Osteocyte (in vitro differentiated cells): ENCODE measurements at regions not wholly inside any gene's neighbourhood (a gene's known extent, or its start where the extent isn't known, plus 50 kb on each side); places are given as distances from the start of the nearest gene placed in this dataset.

Experiments used
- DNase-seq: peaks from one replicate; pipeline ENCODE4 v3.0.0; 2021; ENCODE audit warnings: mixed read lengths; ENCODE audit not compliant: unreplicated experiment; ENCODE audit errors: extremely low spot score
- H3K27ac Mint-ChIP-seq: one replicate; pipeline ENCODE4 v1.8.0; 2021; ENCODE audit warnings: mild to moderate bottlenecking, mixed read lengths; ENCODE audit not compliant: unreplicated experiment
- H3K27me3 Mint-ChIP-seq: one replicate; pipeline ENCODE4 v1.8.0; 2021; ENCODE audit warnings: mixed read lengths; ENCODE audit not compliant: unreplicated experiment
- H3K36me3 Mint-ChIP-seq: one replicate; pipeline ENCODE4 v1.8.0; 2021; ENCODE audit warnings: mixed read lengths; ENCODE audit not compliant: unreplicated experiment
- H3K4me1 Mint-ChIP-seq: one replicate; pipeline ENCODE4 v1.8.0; 2021; ENCODE audit warnings: mixed read lengths; ENCODE audit not compliant: unreplicated experiment
- H3K4me3 Mint-ChIP-seq: one replicate; pipeline ENCODE4 v1.8.0; 2021; ENCODE audit warnings: mild to moderate bottlenecking, moderate library complexity, mixed read lengths; ENCODE audit not compliant: unreplicated experiment
- H3K9me3 Mint-ChIP-seq: one replicate; pipeline ENCODE4 v1.8.0; 2021; ENCODE audit warnings: mixed read lengths; ENCODE audit not compliant: unreplicated experiment
- CTCF ChIP-seq: fragments of 200-600 bp; sonication (generic); IDR thresholded peaks from 2 replicates; pipeline ENCODE4 v1.5.0; 2021; ENCODE audit warnings: antibody characterized with exemption, mild to moderate bottlenecking, moderate library complexity

GRCh38 chr10:119996944-119997343 lies 104.4 kb downstream of the SEC23IP start:
- no peak for TF ChIP-seq CTCF
- Mint-ChIP-seq H3K4me3 (no peak overlapping the region), H3K9me3 (peaks cover 12% of the 10 kb centered on the region), H3K27me3 (peaks cover 20% of the 10 kb centered on the region), H3K27ac (no peak overlapping the region), H3K4me1 (no peaks in the 10 kb centered on the region), H3K36me3 (no peaks in the 10 kb centered on the region)
- no peak for DNase-seq

GRCh38 chr10:119997429-119997828 lies 104.9 kb downstream of the SEC23IP start:
- peaks cover 20% of the 10 kb centered on the region for H3K27me3 Mint-ChIP-seq

GRCh38 chr10:120002785-120003184 lies 110.3 kb downstream of the SEC23IP start:
- Mint-ChIP-seq H3K4me1 (no peaks in the 10 kb centered on the region), H3K4me3 (no peak overlapping the region), H3K27me3 (peaks cover 5% of the 10 kb centered on the region), H3K27ac (no peak overlapping the region), H3K9me3 (no peaks in the 10 kb centered on the region), H3K36me3 (no peaks in the 10 kb centered on the region)
- no peak for TF ChIP-seq CTCF
- no peak for DNase-seq

More at GRCh38 chr10:119997429-119997828, 104.9 kb downstream of the SEC23IP start:
- Mint-ChIP-seq H3K4me1 (no peaks in the 10 kb centered on the region), H3K4me3 (no peak overlapping the region), H3K36me3 (no peaks in the 10 kb centered on the region), H3K9me3 (peaks cover 12% of the 10 kb centered on the region), H3K27ac (no peak overlapping the region)
- no peak for TF ChIP-seq CTCF
- DNase-seq, result no peak

GRCh38 chr10:120005207-120006201 lies 113.0 kb downstream of the SEC23IP start:
- H3K4me3 Mint-ChIP-seq, result no peak overlapping the region
- peaks cover 1% of the 10 kb centered on the region for H3K27me3 Mint-ChIP-seq
- no peak for TF ChIP-seq CTCF

GRCh38 chr10:120007261-120007660 lies 114.7 kb downstream of the SEC23IP start:
- H3K9me3 Mint-ChIP-seq, result no peaks in the 10 kb centered on the region
- H3K27me3 Mint-ChIP-seq, result peaks cover 1% of the 10 kb centered on the region
- no peak for TF ChIP-seq CTCF
- no peak overlapping the region for H3K27ac Mint-ChIP-seq
- no peaks in the 10 kb centered on the region for H3K36me3 Mint-ChIP-seq
- no peak overlapping the region for H3K4me3 Mint-ChIP-seq
- no peak for DNase-seq
- no peaks in the 10 kb centered on the region for H3K4me1 Mint-ChIP-seq

More at GRCh38 chr10:120005207-120006201, 113.0 kb downstream of the SEC23IP start:
- H3K27ac Mint-ChIP-seq, result no peak overlapping the region
- H3K36me3 Mint-ChIP-seq, result no peaks in the 10 kb centered on the region
- DNase-seq, result no peak
- no peaks in the 10 kb centered on the region for H3K9me3 Mint-ChIP-seq
- no peaks in the 10 kb centered on the region for H3K4me1 Mint-ChIP-seq
